ENCODE measurements at regions not wholly inside any gene's neighbourhood (a gene's known extent, or its start where the extent isn't known, plus 50 kb on each side); places are given as distances from the start of the nearest gene placed in this dataset.

- TF ChIP-seq CTCF (IDR thresholded peaks at IDR 0.05), result no peak
- WGBS, 2 donors, result 94% methylated on average over 1 of the region's 1 CpG
- no peaks in the 10 kb centered on the region for H3K27me3 ChIP-seq
- no peaks in the 10 kb centered on the region for H3K9me3 ChIP-seq
- no peaks in the 10 kb centered on the region for H3K4me1 ChIP-seq
- intact Hi-C loops (cut with DNase I), result no loop called here
- ATAC-seq (no peak), FAIRE-seq (no peak), DNase-seq (no peak)
- H3K4me3 ChIP-seq, result no peak overlapping the region
- H3K27ac ChIP-seq, result no peak overlapping the region
- H3K36me3 ChIP-seq, result no peaks in the 10 kb centered on the region
These were observed 420.7 kb downstream of the ADAMTS20 start for GRCh38 chr12:43131301-43131700.

GRCh38 chr12:43127886-43128549, 424.0 kb downstream of the ADAMTS20 start:
- H3K9me3 ChIP-seq, result no peaks in the 10 kb centered on the region
- H3K4me3 ChIP-seq, result no peak overlapping the region
- intact Hi-C loops (cut with DNase I), result no loop called here
- DNase-seq, result no peak
- no peaks in the 10 kb centered on the region for H3K4me1 ChIP-seq
- FAIRE-seq, result no peak
- TF ChIP-seq CTCF (IDR thresholded peaks at IDR 0.05), result no peak
- no peak for ATAC-seq
- no peaks in the 10 kb centered on the region for H3K36me3 ChIP-seq
- 85 to 86% methylated on average over 3 of the region's 3 CpGs for WGBS, 2 donors
- H3K27me3 ChIP-seq, result no peaks in the 10 kb centered on the region
- no peak overlapping the region for H3K27ac ChIP-seq

GRCh38 chr12:43126652-43127375, 425.2 kb downstream of the ADAMTS20 start:
- H3K9me3 ChIP-seq, result no peaks in the 10 kb centered on the region
- no peaks in the 10 kb centered on the region for H3K36me3 ChIP-seq
- no peak for TF ChIP-seq CTCF (IDR thresholded peaks at IDR 0.05)
- no peak overlapping the region for H3K4me3 ChIP-seq
- no peaks in the 10 kb centered on the region for H3K27me3 ChIP-seq
- no peak for FAIRE-seq
- 83 to 93% methylated on average over 2 of the region's 2 CpGs for WGBS, 2 donors
- intact Hi-C loops (cut with DNase I), result no loop called here
- DNase-seq, result no peak
- no peaks in the 10 kb centered on the region for H3K4me1 ChIP-seq
- no peak overlapping the region for H3K27ac ChIP-seq
- no peak for ATAC-seq

- Histone ChIP-seq H3K4me3 (no peak overlapping the region), H3K27me3 (no peaks in the 10 kb centered on the region), H3K9me3 (no peaks in the 10 kb centered on the region), H3K4me1 (no peaks in the 10 kb centered on the region), H3K27ac (no peak overlapping the region), H3K36me3 (no peaks in the 10 kb centered on the region)
- ATAC-seq, result no peak
- FAIRE-seq, result no peak
- no peak for DNase-seq
- intact Hi-C loops (cut with DNase I), result no loop called here
- no peak for TF ChIP-seq CTCF (IDR thresholded peaks at IDR 0.05)
These were observed 428.5 kb downstream of the ADAMTS20 start for GRCh38 chr12:43123461-43123860.

GRCh38 chr12:43120150-43120549, 431.9 kb downstream of the ADAMTS20 start:
- Histone ChIP-seq H3K9me3 (no peaks in the 10 kb centered on the region), H3K27me3 (no peaks in the 10 kb centered on the region), H3K27ac (no peak overlapping the region), H3K4me3 (no peak overlapping the region), H3K36me3 (no peaks in the 10 kb centered on the region), H3K4me1 (no peaks in the 10 kb centered on the region)
- DNase-seq, result no peak
- intact Hi-C loops (cut with DNase I), result no loop called here
- WGBS, 2 donors, result 77 to 90% methylated on average over 1 of the region's 1 CpG
- ATAC-seq, result no peak
- no peak for TF ChIP-seq CTCF (IDR thresholded peaks at IDR 0.05)
- no peak for FAIRE-seq
